ENCODE measurements at regions not wholly inside any gene's neighbourhood (a gene's known extent, or its start where the extent isn't known, plus 50 kb on each side); places are given as distances from the start of the nearest gene placed in this dataset.

DNA sequence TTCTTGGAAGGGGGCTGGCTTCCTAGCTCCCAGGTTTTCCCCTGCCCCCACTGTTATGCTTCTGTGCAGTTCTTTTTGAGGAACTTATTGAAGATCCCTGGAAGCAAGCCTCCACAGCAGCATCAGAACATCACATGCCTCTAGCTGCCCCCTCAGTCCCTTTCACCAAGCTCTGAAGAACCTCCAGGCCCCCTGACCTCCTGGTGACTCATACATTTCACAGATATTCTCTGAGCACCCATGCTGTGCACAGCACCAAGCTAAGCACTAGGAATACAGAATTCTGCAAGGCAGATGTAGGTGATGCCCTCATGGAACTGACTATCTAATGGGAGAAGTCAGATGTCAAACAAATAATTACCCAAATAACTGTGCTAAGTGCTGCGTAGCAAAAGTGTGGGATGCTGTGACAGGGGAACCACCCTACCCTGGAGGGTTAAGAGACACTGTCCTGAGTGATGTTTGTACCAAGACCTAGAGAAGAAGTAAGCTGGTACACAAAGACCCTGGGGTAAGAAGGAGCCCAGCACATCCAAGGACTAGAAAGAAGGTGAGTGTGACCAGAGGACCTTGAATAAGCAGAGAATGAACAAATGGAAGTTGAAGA lies 213.7 kb upstream of the NR4A3 start:
- TF ChIP-seq, protein P1, sequence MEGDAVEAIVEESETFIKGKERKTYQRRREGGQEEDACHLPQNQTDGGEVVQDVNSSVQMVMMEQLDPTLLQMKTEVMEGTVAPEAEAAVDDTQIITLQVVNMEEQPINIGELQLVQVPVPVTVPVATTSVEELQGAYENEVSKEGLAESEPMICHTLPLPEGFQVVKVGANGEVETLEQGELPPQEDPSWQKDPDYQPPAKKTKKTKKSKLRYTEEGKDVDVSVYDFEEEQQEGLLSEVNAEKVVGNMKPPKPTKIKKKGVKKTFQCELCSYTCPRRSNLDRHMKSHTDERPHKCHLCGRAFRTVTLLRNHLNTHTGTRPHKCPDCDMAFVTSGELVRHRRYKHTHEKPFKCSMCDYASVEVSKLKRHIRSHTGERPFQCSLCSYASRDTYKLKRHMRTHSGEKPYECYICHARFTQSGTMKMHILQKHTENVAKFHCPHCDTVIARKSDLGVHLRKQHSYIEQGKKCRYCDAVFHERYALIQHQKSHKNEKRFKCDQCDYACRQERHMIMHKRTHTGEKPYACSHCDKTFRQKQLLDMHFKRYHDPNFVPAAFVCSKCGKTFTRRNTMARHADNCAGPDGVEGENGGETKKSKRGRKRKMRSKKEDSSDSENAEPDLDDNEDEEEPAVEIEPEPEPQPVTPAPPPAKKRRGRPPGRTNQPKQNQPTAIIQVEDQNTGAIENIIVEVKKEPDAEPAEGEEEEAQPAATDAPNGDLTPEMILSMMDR (IDR thresholded peaks at IDR 0.05): no peak
- TF ChIP-seq POLR2A (IDR thresholded peaks at IDR 0.05): no peak
